NCI-H2081 treated with DMSO at 0.1 percent for 48 hours (cell line): ENCODE measurements at regions not wholly inside any gene's neighbourhood (a gene's known extent, or its start where the extent isn't known, plus 50 kb on each side); places are given as distances from the start of the nearest gene placed in this dataset.
"Not testable (repeated sequence)": the region's sequence is repeated elsewhere in the genome, so short reads cannot be mapped to it uniquely, and the experiment has no call there.

Experiments used
- DNase-seq: peaks from one replicate; lab custom pipeline; 2025; lab: John Stamatoyannopoulos, UW

DNA sequence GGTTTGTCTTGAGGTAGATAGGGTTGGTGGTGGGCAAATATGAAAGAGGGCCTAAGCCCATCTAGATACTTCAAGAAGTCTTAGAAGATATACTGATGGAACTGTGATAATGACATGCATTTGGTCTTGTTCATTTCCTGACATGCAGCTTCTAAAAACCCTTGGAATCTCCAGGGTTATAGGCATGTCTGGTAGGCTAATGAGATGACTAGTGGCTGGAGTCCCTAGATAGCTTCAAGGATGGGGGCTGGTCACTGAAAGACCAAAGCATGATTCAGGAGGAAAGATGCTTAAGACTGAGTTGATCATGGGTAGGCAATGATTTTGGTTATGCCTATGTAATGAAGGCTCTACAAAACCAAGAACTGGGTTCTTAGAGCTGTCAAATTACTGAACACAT lies 217.9 kb upstream of the MOCS1 start:
- DNase-seq: no peak

DNA sequence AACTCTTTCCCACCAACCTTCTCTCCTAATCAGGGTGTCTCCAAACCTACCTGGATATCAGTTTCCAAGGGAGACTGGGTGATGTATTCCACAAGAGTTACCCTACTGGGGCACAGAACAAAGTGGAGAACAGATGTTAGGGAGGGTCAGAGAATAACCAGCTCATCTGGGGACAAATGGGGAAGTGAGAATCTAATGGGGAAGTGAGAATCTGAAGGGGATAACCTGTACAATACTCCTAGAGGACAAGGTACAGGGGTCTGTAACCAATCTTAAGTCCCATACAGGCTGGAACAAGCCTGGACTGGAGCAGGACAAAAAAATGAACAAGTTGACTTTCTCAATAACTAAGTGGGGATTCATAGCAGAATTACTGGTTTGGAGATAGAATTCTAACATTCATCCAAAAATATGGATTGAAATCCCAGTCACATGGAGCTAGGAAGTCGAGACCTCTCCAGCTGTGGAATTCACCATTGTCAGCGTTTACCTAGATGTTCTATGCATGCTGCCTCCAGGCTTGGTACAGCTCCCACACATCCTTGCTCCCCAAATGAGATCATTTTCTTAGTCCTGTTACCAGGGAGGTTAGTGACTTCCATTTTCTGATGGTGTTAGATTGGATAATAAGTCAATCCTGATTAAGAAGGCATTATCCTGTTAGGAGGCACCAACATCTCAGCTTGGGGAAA lies 214.8 kb upstream of the MOCS1 start:
- no peak for DNase-seq

DNA sequence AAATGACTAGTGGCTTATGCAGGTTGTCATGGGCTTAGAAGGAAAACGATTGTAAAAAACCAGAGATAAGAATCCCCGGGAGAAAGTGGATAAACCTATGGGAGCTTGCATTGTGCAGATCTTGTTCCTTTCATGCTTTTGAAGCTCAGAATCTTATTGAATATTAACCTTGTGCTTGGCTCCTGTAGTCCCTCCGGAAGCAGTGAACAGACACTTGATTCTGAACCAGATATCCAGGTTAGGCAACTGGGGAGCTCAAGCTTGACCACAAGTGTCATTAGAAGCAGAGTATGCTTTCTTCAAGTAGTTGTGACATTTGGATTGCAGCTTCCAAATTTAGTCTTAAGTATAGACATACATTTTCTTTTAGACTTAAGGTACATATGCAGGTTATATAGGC lies 212.6 kb upstream of the MOCS1 start:
- DNase-seq: no peak

DNA sequence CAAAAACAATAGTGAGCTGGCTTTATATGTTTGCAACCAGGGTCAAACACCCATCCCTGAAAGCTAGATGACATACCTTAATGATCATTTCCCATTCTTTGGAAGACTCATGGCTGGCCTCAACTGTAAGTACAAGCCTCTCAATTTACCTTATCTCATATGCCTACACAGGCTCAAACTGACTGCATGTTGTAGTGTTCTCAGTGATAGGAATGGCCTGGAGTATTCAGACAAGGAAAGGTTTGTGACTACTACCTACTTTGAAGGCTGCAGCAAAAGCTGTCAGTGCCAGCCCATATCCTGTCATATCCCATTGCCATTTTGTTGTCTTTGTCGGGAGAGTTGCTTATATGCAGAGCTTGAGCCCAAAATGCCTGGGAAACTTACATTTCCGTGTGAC lies 205.2 kb upstream of the MOCS1 start:
- no peak for DNase-seq

DNA sequence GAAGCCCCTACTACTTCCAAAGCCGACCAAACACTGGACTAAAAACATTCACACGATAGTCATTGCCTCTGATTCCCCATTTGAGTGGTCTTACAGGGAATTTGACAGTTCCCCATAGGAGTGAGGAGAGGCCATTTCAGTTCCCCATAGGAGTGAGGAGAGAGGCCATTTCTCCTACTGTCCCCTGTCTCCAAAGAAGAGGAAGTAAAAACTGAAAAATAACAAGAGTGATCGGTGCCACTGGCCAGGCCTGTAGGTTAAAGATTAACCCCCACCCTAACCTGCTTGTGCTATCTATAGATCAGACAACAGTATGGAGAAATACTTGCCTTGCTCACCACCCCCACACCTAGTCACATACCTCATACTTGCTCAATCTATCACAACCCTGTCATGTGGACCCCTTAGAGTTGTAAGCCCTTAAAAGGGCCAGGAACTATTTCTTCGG lies 204.0 kb upstream of the MOCS1 start:
- no peak for DNase-seq

DNA sequence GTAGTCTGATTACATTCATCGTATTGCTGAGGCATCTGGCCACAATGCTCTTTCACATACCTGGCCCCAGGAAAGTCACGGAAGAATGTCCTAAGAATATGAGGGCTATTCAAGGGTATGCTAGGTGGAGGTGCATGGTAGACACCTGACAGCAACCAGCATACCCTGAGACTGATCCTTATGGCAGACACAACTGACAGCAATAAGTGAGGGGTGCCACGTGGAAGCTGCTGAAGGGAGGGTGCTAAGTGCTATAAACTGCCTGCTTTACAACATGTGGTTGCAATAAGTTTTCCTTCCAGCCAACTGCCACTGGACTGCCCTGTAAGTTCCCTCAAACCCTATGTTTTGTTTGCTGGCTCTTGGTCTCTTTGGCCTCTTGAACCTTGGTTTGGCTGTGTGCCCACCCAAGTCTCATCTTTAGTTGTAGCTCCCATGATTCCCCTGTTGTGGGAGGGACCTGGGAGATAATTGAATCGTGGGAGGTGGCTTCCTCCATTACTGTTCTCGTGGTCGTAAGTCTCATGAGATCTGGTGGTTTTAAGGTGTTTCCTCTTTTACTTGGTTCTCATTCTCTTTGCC lies 201.3 kb upstream of the MOCS1 start:
- DNase-seq: no peak

DNA sequence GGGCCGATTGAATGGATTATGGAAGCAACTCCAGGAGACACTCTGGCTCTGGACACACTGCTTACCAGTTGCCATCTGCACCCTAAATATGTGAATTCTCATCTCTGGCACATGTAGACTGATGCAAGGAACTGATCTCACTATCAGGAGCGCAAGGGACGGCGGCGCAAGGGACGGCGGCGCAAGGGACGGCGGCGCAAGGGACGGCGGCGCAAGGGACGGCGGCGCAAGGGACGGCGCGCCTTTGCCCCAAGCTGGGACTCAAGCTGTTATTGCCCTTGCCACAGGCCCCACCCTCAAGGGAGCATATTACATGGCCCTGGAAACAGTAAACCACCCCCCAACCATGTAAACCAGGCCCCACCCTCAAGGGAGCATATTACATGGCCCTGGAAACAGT lies 199.7 kb upstream of the MOCS1 start:
- not testable (repeated sequence) for DNase-seq

DNA sequence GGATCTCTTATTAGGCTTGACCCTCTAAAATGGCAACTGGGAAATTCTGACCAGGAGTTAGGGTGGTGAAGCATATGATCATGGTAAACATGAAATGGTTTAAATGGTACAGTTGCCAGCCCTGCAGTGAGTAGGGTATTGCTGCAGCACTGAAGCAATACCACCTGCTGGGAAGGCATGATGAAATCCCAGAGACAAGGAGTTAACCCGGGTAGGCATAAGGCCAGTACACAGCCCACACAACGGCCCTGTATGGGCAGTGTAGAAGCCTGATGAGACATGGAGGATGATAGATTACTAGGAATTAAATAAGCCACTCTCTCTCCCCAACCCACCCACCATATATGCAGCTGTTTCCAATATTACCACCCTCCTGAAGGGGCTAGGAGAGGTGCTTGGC lies 197.4 kb upstream of the MOCS1 start:
- no peak for DNase-seq

DNA sequence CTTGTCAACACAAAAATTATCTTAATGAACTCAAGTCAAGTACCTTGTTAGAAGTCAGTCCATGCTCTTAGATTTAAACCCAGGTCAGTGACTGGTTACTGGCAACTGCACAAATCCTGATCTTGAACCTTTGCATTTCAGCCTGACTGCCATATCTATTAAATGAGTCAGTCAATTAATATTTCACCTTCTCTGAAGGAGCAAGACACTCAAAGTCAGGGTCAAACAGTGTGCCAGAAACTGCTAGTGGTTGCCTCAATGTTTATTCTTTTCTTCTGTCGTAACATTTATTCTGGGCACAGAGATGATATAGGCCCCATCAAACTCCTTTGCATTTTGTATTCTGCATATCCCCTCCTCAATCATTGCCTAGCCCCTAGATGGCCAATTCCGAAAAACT lies 193.9 kb upstream of the MOCS1 start:
- no peak for DNase-seq

DNA sequence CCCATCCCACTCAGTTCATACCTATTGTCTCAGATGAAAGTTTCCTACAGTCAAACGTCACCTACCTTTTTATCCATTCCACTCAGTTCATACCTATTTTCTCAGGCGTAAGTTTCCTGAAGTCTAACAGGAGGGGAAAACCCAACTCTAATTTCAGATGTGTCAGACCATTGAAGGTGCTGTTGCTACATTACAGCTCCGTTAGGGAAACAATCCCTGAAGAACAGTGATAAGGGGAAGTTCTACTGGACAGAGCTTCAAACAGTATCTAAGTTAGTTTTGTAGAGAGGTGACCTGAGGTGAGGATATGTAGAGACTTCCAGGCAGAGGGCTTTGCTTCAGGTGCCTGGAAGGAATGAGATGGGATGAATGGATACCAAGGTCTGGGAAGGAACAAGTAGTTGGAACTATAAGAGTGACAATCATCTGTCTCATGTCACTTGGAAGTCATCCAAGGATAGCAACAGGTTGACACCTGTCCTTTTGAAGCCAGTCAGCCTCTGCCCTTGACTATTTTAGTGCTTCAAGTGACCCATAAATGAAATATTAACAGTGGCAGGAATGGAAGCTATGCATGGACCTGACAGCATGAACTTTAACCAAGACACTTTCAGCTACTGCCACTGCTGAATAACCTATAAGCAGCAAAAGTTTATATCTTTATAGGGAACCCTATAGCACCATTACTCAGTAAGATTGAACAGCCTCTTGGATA lies 191.6 kb upstream of the MOCS1 start:
- no peak for DNase-seq

DNA sequence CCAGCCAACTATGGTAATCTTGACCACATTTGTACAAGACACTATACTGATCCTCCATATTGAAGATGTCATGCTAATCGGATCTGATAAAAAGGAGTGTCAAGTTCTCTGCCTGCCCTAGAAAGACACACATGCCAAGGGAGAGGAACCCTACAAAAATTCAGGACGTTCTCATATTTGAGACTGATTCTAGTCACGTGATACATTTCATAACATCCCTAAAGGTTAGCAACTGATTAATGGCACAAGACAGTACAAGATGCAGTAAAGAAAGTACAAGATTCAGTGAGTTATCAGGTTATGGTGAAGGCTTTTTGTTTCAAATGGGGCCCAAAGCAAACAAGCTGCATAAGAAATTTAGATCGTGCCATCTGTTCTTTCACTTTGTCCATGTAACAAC lies 190.7 kb upstream of the MOCS1 start:
- DNase-seq: no peak

DNA sequence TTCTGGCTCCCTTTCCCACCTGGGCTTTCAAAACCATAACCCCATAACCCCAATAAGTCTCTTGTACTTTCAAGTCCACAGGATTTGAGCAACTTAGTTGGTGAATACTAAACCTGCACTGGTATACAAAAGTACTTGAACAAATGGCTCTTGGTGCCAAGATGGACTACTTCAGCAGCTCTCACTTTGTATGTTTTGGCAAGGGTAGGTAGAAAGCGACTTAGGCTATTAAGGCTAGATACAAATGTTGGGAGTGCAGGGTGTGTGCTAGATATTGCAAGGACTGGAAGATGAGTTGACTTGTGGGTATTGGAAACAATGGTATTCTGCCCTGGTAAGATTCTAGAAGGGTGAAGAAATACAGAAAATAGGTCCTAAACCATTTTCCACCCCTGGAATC lies 182.6 kb upstream of the MOCS1 start:
- no peak for DNase-seq

DNA sequence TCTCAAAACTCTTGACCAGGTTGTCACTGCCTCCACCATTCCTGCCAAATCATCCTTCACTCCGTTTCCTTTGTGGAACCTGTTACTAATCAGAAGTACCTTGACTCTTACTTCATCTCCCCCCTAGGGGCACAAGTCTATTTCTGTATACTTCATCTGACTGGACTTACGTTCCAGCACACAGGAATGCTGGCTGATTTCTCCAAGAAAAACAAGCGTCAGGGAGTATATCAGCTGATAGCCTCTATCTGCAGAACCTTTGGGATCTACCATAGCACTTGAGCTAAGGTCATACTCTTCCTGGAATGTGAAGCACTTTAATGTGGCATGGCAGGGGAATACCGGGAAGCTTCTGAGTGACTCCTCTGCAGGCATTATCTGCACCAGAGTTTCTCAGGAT lies 178.1 kb upstream of the MOCS1 start:
- no peak for DNase-seq

DNA sequence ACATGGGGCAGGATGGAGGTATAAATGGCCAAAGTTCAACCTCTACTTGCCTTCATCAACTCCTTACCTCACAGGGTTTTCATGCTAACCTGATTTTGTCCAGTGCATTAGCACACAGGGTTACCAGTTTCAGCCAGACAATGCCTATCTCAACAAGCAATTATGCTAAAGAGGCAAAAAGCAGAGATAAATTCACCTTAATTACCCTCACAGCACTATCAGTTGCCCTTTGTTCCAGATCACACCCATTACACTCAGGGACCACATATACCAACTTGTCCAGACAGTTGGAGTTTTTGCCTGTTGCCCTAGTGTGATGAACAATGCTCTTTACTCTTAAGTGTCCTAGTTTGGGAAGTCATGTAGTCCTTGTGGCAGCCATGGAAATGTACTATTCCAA lies 174.5 kb upstream of the MOCS1 start:
- DNase-seq: no peak

DNA sequence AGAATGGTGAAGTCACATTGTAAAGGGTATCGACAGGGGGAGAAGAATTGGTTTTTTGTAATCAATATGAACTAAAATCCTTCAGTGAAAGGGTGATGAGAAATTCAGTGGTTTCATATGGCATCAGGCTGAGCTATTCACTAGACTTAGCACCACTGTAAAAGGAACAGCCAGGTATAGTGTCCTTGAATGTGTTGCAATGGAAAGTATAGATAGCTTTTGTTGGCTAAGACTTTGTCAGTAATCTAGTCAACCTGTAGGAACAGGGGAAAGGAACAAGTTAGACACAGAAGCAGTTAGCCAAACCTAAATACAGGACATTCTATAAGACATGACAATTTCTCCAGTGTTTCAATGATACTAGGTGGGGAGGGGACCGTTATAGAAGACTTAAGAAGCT lies 172.6 kb upstream of the MOCS1 start:
- DNase-seq: no peak

DNA sequence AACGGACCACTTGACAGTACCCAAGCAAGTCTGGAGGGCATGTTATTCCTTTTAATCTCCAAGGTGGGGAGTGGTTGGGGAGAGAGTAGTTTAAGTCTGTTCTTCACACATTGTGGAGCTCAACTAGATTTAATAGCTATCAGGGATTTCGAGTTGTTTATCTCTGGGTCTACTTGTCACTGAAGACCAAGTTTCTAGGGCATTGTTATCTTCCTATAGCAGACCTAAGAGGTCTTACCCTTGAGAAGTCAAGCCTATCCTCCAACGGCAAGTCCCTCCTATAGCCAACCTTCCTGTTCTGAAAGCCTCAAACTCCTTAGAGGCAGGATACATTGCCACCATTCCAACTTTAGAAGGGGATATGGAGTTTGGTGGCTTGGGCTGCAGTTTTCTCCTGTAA lies 164.5 kb upstream of the MOCS1 start:
- DNase-seq: no peak

DNA sequence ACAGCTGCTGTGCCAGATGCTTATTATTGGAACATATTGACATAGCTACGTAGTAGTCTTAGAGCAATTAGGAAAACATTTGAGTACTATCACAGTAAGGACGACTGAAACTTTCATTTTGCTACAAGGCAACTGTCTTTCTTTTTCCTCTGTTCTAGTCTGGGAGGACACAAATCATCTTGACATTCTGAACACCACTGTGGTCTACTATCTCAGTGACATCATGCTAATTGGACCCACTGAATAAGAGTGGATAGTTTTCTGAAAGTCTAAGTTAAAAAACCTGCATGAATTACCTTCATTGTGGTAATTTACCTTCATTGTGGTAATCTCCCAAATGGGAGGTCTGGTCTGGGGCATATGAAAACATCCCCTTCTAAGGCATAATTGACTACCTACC lies 163.3 kb upstream of the MOCS1 start:
- DNase-seq: no peak

DNA sequence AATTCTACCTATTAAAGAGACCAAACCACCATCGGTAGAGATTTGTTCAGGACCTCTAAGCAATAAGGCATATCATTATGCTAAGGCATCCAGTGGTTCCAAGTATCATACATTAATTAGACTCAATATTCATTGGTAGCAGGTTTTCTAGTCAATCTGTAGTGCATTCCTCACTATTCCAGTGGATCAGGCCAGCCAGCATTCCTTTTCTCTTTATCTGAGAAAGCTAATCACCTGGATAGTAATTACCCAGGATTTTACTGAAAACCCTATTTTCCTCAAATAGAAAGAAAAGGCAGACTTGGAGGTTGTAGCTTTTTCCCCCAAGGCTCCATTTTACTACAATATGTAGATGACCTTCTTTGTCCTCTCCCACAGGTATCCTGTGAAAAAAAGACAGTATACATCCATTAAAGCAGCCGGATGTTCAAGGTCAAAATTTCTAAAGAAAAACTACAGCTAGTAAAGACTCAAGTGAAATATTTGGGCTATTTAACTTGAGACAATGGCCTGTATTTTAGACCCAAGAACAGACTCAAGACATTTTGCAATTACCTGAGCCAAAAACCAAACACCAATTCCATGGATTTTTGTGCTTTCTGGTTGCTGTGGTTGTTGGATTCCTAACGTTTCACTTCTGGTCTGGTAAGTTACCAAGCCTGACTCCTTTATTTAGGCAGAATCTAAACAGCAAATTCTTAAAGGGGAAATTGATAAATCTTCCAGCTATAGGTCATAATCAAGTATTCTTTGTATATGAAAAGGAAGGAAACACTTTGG lies 149.1 kb upstream of the MOCS1 start:
- no peak for DNase-seq

DNA sequence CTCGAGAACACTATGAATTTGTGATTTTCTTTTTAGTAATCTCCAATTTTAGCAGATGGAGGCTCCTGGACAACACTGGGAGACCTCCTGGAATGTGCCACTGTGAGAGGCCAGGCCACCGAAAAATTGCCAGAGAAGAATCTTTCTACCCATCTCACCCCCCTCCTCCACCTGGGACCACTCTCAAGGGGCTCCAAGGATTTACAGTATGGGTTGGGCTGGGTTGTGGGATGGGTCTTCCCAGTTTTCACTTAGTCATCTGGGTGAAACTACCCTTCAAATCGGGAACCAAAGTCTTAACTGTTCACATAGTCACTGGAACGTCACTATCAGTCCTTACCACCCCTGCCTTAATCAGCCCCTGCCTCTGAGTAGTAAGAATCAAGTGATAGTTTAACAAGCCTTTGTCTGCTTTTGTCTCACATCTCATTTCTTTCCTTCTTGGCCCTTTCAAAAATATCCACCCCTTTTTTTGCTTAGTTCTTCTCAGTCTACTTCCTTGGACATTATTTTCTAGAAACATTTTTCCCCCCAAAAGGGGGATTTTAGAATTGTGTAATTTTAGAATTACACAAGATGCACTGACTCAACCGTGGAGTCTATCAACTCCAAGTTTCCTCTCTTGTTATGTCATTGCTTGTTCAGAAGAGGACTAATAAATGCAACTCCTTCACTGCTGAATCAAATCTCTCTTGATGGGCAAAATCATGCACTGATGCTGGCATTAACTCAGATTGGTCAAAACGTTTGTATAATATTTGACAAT lies 148.2 kb upstream of the MOCS1 start:
- DNase-seq: no peak

DNA sequence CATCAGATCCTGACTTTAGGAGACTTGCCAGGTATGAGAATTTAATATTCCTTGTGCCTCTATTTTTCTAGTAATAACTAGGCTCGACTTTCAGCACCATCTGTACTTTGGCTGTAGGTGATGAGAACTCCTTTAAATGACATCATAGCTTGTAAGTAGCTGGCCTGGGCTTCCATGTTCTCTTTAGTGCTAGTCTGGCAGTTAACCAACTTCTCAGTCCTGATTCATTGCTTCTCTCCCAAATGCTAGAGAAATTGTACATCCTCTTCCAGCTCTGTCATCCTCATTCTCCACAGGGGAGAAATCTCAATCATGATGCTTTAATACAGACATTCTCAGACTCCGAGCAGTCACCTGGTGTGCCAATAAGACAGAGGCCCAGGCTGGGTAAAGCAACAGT lies 143.5 kb upstream of the MOCS1 start:
- no peak for DNase-seq

DNA sequence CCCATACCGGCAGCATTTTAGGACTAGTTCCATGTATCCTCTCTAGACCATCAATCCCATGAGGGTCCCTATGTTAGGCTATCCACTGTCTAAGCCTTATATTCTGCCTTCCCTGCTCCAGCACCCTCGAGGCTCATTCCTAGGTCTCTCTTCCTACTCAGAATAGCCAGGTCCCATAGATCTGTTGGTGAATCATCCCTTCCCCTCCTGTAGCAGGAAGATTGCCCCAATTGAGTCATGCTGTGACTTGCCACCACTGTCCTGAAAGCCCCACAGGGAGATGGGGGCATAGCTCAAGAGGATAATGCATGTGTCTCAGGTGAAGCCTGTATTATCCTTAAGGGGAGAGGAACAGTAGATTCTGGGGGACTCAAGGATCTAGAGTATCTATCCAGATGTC lies 143.1 kb upstream of the MOCS1 start:
- no peak for DNase-seq

DNA sequence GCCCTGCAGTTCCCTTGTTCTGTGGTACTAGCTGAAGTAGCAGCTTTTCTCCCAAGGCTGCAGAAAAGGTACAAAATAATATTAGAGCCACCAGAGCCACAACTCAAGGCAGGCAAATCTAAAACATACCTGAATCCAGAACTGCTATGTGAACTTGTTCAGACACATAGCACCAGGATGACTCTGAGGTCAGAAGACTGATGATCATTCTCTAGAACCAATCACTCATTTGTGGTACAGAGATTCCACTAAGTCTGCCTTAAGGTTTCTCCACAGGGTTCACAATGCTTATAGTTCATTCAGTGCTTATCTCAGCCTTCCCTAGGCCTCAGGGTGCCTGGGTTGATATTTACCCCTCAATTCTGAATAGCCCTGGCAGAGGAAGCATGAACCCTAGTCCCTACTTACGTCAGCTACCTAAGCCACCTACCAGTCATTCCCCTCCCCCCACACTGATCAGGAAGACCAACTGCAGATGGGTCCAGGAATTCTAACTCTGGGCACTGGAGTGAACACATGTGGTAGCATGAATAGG lies 140.9 kb upstream of the MOCS1 start:
- DNase-seq: no peak
